HG03103 (cell line): ENCODE measurements at regions not wholly inside any gene's neighbourhood (a gene's known extent, or its start where the extent isn't known, plus 50 kb on each side); places are given as distances from the start of the nearest gene placed in this dataset.
"Not testable (repeated sequence)": the region's sequence is repeated elsewhere in the genome, so short reads cannot be mapped to it uniquely, and the experiment has no call there.

Experiments used
- ATAC-seq: cut with Tn5 transposase; IDR thresholded peaks from one replicate; pipeline ENCODE4 v1.9.1; 2021; ENCODE audit warnings: low read depth; ENCODE audit not compliant: unreplicated experiment

DNA sequence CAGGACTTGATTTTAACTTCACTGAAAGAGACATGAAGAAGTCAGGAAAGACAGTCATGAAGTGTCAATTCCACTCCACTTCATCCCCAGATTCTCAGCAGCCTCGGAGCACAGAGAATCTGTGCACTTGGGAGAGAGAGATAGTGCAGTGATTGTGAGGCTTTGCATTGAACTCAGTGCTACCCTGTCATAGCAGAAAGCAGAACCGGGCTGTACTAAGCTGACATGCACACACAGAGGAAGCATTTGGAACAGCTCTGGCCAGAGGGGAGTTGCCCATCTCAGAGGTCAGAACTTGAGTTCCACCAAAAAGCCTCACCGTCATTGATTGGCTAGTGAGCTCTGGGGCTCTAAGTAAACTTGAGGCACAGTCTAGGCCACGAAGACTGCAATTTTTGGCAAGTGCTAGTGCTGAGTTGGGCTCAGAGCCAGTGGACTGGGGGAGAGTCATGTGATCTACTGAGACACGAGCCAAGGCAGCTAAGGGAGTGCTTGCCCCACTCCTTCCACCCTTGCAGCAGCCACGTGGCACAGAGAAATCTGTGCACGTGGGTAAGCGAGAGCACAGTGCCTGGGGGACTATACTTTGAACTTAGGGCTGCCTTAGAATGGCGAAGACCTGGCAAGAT lies 810.2 kb upstream of the ADAMTS5 start:
- no peak for ATAC-seq

DNA sequence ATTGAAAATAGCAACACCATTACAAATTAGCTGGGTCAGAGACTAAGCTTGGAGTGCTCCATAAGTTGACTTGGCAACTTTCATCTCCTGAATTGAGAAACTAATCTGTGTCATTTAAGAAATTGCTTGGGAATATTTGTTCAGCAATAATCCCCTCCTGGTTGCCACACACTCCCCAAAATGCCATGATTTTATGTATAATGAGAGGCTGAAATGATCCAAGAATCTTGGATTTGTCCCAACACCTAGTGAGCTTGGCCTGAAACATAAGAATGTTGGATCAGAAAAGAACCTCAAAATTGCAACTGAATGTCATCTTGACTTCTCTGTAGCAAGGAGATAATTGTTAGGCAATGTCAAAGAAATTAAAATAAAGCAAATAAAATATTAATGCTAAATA lies 805.9 kb upstream of the ADAMTS5 start:
- ATAC-seq, result no peak

DNA sequence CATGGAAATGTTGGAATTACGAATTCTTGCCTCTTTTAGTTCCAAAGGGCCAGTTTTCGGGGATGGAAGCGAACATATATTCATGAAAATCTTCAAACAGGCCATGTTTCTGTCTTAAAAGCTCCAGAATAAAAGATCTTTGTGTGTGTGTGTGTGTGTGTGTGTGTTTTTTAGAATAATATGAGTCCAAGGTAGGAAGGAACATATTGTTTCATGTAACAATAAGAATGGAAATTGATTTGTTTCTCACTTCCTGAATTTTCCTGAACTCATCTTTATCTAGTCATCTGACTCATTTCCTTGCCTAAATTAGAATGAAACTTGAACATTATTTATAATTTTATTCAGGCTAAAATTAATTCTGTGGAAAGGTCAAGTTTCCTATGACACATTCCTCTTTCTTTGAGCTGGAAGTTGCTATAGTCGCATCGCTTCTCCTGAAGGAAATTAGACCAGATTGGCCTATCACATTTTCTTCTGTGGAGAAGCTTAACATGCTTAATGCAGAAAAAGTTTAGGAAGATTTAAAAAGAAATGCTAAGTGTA lies 805.1 kb upstream of the ADAMTS5 start:
- no peak for ATAC-seq

DNA sequence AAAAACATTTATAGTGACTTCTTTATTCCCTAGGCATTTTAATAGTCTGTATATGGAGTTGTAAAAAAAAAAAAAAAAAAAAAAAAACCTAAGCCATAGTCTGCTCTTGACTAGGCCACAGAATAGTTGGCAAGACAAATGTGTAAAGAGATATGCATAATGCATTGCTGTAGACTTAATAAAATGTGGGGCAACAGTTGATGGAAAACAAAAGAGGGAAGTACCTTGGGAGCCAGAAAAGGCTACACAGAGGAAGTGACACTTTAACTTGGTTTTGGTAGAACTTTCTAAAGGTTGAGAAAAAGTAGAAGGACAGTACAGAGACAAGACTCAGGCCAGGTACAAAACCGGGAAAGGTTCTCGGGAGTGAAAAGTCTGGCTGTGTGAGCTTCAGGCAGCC lies 802.9 kb upstream of the ADAMTS5 start:
- no peak for ATAC-seq

DNA sequence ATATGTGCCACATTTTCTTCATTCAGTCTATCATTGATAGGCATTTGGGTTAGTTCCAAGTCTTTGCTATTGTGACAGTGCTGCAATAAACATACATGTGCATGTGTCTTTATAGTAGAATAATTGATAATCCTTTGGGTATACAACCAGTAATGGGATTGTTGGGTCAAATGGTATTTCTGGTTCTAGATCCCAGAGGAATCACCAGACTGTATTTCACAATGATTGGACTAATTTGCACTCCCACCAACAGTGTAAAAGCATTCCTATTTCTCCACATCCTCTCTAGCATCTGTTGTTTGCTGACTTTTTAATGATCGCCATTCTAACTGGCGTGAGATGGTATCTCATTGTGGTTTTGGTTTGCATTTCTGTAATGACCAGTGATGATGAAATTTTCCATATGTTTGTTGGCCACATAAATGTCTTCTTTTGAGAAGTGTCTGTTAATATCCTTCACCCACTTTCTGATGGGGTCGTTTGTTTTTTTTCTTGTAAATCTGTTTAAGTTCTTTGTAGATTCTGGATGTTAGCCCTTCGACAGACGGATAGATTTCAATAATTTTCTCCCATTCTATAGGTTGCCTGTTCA lies 801.3 kb upstream of the ADAMTS5 start:
- ATAC-seq, result not testable (repeated sequence)

DNA sequence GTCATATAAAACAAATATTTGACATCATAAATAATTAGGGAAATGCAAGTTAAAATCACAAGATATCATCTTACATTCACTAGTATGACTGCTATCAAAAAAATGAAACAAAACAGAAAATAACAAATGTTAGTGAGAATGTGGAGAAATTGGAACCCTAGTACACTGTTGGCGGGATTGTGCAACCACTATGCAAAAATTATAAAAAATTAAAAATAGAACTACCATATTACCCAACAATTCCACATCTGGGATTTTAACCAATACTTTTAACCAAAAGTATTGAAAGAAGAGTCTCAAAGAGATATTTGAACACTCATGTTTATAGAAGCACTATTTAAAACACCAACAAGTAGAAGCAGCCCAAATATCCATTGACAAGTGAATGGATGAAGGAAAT lies 797.2 kb upstream of the ADAMTS5 start:
- no peak for ATAC-seq

DNA sequence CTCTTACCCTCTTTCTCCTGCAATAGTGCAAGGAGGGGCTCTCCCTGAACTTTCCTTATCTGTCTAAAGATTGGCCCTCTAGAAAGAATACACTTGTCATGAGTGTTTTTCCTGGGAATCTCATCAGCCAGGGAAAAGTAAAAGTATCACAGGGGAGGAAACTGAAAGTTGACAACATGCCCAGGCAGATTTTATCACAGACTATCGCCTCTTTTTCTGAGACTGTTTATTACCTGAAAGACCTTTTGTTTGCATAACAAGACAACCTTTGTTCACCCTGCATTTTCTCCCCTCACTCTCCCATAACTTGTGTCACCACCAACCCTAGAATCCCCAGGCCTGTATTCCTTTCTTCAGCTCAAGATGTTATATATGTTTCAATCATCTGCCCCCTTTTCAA lies 794.7 kb upstream of the ADAMTS5 start:
- no peak for ATAC-seq

DNA sequence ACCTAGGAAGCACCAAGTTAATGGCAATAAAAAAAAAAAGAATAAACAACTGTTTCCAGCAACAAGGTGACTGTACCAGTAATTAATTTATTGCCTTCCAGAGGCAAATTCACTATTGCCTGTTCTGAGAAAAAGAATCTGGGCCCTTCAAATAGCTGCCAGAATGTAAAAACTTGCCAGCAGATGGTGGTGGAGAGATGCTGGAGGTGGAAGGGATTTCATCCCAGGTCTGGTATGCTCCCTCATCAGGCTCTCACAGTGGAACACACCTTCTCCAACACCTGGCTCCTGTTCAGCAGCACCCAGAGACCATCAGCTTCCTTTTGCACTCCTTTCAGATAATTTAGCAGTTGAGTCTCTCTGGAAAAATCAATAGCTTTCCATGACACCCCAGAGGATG lies 792.9 kb upstream of the ADAMTS5 start:
- ATAC-seq, result no peak

DNA sequence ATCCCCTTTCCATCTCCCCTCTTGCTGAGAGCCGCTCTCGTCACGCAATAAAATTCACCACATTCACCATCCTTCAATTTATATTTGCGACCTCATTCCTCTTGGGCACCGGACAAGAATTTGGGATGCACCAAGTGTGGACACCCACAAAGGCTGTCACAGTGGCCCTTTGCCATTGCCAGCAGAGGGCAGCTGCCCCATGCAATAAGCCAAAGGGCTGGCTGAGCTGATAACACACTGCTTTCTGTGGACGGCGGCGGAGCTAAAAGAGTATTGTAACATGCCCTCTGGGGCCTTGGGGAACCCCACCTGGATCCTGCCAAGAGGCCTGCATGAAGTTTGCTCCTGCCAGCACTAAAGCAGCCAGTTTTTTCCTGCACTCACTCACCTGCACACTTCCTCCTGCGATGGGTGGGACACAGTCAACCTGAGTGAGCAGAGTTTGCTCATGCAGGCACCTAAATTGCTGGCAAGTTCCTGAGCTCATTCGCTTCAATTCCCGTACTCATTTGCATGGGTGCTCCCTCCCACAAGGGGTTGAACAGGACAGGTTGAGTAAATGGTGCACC lies 792.3 kb upstream of the ADAMTS5 start:
- no peak for ATAC-seq

DNA sequence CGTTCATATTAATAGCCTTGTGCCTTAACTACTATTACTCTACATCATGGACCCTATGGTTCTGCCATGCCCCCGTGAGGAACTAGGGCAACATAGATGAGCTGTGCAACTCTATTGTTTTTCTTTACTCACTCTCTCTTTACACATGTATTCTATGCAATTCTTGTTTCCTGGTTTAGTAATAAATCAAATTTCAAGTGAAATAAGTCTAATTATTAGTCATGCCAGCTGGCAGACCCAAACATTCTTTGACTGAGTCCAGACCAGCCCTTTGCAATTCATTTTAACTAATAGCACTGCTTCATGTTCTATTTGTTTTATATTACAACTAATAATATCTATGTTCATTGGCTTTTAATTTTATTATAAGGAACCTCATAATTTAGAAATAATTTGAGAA lies 789.3 kb upstream of the ADAMTS5 start:
- ATAC-seq, result no peak

DNA sequence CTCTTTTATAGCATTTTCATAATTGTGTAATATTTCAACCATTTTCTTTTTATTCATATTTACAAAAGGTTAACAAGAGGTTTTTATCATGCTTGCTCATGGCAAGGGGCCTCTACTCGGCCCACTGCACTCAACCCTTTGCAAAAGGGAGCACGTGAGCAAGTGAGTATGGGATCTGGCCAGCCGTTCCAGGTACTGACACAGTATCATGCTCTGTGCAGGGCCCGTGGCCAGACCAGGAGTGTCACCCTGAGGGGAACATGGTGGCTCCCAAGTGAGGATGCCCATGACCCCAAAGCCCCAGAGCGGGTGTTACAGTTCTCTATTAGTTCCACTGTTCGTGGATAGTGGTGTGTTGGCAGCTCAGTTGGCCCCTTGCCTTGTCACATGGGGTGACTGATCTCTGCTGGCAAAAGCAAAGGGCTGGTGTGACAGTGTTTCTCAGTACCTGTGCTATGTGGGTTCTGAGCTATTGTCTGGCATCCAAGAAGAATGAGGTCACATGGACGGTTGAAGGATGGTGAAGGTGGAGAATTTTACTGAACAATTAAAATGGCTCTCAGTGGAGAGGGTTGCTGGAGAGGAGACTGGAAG lies 777.2 kb upstream of the ADAMTS5 start:
- no peak for ATAC-seq

DNA sequence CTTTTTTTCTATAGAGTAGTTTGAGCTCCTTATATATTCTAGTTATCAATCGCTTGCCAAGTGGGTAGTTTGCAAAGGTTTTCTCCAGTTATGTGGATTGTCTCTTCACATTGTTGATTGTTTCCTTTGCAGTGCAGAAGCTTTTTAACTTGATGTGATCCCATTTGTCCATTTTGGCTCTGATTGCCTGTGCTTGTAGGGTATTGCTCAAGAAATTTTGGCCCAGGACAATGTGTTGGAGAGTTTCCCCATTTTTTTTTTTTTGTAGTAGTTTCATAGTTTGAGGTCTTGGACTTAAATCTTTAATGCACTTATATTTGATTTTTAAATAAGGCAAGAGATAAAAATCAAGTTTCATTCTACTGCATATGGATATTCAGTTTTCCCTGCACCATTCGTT lies 774.8 kb upstream of the ADAMTS5 start:
- no peak for ATAC-seq

DNA sequence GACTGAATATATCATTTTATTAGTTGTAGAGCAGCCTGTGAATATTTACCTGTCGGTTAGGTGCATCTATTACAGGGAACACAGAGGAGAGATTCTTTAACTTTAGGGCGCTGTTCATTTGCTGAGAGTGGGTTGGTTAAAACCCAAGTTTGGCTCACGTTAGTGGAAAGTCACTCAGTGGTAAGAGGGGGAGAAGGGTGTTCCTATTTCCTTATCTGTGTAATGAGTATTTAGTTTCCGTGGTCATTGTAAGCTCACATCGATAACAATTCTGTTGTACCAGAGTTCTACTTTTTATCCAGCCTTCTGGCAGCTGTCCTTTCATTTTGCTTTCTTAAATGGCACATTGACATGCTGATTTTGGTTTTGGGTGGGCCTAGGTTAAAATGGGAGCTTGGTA lies 773.2 kb upstream of the ADAMTS5 start:
- no peak for ATAC-seq

DNA sequence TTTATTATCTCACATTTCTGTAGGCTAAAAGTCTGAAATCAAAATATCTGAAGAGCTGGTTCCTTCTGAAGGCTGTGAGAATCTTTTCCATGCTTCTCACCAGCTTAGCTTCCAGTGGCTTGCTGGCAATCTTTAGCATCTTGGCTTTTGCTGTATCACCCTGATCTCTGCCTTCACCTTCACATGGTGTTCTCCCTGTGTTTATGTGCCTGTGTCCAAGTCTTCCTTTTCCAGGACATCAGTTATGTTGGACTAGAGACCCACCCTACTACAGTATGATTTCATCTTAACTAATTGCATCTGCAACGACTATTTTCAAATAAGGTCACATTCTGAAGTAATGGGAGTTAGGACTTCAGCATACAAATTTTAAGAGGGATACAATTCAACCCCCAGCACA lies 772.3 kb upstream of the ADAMTS5 start:
- ATAC-seq, result no peak

DNA sequence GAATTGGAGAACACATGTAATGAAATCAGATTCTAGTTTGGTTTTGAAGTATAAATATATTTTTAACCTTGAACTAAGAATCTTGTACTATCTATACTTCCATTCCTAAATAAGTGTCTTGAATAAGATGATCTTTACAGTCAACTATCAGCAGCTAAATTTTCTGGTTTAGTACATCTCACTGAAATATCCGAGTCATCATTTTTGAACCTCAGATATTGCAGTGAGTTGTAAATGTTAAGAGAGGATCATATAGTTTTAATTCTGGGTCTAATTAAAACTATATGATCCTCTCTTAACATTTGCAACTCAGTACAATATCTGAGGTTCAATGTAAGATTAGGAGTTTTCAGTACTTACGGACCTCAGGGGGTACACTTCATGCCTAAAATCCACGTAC lies 768.8 kb upstream of the ADAMTS5 start:
- no peak for ATAC-seq

DNA sequence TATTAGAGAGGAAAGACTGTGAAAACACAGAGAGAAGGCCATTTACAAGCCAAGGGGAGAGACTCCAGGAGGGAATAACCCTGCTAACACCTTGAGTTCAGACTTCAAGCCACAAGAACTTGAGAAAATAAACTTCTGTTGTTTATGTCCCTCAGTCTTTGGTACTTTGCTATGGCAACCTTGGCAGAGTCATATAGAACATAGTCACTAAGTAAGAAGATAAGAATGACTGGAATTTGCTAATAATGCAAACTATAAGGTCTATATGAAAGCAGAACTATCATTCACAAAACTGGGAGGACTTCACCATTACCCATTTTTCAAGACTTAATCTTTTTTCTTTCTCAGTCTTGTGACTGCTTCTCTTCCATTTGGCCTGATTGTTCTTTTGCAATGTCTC lies 767.3 kb upstream of the ADAMTS5 start:
- ATAC-seq, result no peak

DNA sequence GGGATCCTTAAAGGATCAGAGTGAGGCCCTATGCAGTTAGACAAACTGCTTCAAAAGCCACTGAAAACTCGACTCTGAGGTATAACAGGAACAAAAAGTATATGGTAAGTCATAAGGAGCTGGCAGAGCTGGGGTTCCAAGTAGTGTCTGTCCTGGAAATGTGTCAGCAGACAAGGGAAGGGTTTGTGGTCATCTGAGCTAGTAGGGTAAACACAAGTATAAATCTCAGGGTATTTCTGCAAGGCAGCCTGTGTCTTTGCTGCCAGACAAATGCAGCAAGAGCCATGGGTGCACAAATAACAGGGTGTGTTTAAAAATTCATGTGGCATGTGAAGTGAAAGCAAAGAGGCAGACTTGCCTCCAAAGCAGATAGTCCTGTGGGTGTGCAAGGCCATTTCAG lies 759.0 kb upstream of the ADAMTS5 start:
- no peak for ATAC-seq

DNA sequence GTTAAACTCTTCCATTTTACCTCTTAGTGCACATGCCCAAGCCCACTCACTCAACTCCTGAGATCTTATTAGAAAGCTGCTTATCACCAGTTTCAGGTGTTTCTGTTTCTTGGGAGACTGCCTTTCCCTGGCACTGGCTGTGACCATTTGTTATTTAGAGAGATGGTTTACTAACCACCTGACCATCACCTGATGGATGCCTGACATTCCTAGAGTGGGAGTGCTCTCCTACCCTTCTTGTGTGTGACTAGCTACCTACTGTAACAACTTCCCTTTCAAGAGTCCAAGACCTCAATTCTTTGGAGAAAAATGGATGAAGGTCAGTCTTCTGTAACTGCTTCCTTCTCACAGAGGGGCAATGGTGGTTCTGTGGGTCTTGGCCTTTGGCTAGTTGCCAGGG lies 755.2 kb upstream of the ADAMTS5 start:
- no peak for ATAC-seq

DNA sequence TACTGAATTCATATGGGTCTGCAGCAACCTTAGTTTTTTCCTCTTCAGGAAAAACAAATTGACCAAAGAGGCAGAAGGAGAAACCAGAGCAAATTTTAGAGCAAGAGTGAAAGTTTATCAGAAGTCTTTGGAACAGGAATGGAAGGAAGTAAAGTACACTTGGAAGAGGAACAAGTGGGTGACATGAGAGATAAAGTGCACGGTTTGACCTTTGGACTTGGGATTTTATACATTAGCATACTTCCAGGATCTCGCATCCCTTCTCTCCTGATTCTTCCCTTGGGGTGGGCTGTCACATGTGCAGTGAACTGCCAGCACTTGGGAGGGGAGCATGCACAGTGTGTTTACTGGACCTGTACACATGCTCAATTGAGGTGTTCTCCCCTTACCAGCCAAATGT lies 754.8 kb upstream of the ADAMTS5 start:
- no peak for ATAC-seq

DNA sequence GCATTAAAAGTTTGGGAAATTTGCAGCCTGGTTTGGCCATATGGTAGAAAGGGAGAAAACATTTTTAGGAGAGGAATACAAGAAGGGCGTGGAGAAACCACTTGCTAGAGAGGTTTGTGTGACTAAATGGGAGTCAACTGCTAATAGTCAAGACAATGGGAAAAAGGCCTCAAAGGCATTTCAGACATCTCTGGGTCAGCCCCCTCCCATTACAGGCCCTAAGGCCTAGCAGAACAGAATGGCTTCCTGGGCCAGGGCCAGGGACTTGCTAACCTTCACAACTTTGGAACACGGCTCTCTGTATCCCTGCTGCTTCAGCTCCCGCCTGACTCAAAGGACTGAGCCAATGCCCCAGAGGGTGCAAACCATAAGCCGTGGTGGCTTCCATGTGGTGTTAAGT lies 752.3 kb upstream of the ADAMTS5 start:
- no peak for ATAC-seq

DNA sequence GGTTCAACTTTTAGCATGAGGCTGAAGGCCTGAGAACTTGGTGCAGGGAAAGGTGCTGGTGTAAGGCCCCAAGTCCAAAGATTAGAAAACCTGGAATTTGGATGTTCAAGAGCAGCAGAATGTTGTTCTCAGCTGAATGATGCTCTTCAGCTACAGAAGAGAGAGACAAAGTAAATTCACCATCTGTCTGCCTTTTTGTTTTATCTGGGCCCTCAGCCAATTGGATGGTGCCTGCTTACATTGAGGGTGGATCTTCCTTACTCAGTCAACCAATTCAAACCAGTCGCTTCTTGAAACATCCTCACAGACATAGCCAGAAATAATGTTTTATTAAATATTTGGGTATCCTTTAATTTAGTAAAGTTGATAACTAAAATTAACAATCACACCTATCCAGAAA lies 748.2 kb upstream of the ADAMTS5 start:
- ATAC-seq, result no peak
